BE2C (cell line): ENCODE measurements at regions not wholly inside any gene's neighbourhood (a gene's known extent, or its start where the extent isn't known, plus 50 kb on each side); places are given as distances from the start of the nearest gene placed in this dataset.

Source experiments
- DNase-seq: peaks from one replicate; pipeline ENCODE4 v3.0.0-alpha.2; 2020
- H3K27me3 ChIP-seq: fragments of 250-450 bp; sonication (Bioruptor Pico); 2 replicates; pipeline ENCODE4 v1.5.1; 2020; ENCODE audit warnings: mild to moderate bottlenecking
- H3K36me3 ChIP-seq: fragments of 250-450 bp; sonication (Bioruptor Pico); 2 replicates; pipeline ENCODE4 v1.5.1; 2020; ENCODE audit warnings: mild to moderate bottlenecking
- H3K4me1 ChIP-seq: fragments of 250-450 bp; sonication (Bioruptor Pico); 2 replicates; pipeline ENCODE4 v1.5.1; 2020
- H3K4me3 ChIP-seq: 2 replicates; pipeline ENCODE4 v1.5.1; 2011; ENCODE audit warnings: low read depth, low read length
- H3K9me3 ChIP-seq: fragments of 250-450 bp; sonication (Bioruptor Pico); 2 replicates; pipeline ENCODE4 v1.5.1; 2020
- TF ChIP-seq, protein P1 (sequence below): IDR thresholded peaks from 2 replicates; pipeline ENCODE4 v1.5.1; 2012; ENCODE audit warnings: mild to moderate bottlenecking, low read depth, low read length

DNA sequence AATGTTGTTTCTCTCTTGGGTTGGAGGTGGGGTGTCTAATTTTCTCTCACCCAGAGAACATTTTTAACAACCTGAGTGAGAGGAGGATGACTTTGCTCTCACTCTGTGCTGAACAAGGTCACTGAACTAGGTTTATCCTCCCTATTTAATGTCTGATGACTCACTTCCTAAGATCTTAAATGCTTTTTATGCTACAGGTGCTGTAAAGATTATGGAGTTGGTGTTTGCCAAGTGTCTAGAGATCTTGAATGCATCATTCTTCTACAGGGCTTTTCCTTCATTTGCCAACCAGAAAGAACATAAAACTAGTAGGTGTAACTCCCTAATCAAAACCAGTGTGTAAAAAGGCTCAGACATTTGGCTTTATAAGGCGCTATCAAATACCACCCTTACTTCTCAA, 350.5 kb upstream of the ETAA1 start:
- H3K4me1 ChIP-seq: no peaks in the 10 kb centered on the region
- no peaks in the 10 kb centered on the region for H3K27me3 ChIP-seq
- no peaks in the 10 kb centered on the region for H3K36me3 ChIP-seq
- TF ChIP-seq, protein P1, sequence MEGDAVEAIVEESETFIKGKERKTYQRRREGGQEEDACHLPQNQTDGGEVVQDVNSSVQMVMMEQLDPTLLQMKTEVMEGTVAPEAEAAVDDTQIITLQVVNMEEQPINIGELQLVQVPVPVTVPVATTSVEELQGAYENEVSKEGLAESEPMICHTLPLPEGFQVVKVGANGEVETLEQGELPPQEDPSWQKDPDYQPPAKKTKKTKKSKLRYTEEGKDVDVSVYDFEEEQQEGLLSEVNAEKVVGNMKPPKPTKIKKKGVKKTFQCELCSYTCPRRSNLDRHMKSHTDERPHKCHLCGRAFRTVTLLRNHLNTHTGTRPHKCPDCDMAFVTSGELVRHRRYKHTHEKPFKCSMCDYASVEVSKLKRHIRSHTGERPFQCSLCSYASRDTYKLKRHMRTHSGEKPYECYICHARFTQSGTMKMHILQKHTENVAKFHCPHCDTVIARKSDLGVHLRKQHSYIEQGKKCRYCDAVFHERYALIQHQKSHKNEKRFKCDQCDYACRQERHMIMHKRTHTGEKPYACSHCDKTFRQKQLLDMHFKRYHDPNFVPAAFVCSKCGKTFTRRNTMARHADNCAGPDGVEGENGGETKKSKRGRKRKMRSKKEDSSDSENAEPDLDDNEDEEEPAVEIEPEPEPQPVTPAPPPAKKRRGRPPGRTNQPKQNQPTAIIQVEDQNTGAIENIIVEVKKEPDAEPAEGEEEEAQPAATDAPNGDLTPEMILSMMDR: no peak
- DNase-seq: no peak
- H3K4me3 ChIP-seq: no peak overlapping the region
- H3K9me3 ChIP-seq: no peaks in the 10 kb centered on the region

DNA sequence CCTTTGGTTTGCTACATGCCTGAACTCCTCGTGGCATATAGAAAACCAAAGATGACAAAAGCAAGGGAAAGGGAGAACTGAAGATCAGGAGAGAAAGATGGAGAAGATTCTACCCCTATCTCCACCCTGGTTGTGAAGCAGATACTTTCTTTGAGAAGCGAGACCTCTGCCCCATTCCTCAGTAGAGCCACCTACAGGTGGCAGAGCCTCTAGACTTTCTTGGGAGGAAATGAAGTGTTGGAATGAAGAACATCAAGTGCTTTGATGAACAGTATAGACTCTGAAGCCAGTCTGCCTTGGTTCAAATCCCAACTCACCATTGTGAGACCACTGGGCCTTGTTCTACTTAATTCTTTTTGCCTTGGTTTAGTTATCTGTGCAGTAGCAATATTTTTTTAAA, 348.8 kb upstream of the ETAA1 start:
- Histone ChIP-seq H3K36me3 (no peaks in the 10 kb centered on the region), H3K4me1 (no peaks in the 10 kb centered on the region), H3K9me3 (no peaks in the 10 kb centered on the region), H3K27me3 (no peaks in the 10 kb centered on the region), H3K4me3 (no peak overlapping the region)
- DNase-seq: no peak
- TF ChIP-seq, protein P1: no peak; the same call in 1 of the 2 replicates

DNA sequence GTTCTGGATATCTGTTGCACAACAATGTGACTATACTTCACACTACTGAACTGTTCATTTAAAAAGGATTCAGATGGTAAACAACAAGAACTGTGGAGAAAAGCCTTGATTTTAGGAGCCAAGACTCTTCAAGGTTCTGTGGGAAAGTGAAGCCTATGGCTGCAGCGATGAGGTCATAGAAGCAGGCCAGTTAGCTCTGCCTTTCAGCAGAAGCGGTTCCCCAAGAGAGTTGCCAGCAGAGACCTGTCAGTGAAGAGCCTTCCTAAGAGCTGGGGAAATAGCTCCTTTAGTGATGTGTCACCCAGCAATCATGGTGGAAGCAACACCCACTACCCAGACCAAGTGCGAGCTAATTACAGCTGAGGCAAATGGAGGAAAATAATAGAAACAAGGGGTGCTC, 346.5 kb upstream of the ETAA1 start:
- no peak for DNase-seq
- Histone ChIP-seq H3K4me1 (no peaks in the 10 kb centered on the region), H3K9me3 (no peaks in the 10 kb centered on the region), H3K4me3 (no peak overlapping the region), H3K27me3 (no peaks in the 10 kb centered on the region), H3K36me3 (no peaks in the 10 kb centered on the region)
- TF ChIP-seq, protein P1: no peak

DNA sequence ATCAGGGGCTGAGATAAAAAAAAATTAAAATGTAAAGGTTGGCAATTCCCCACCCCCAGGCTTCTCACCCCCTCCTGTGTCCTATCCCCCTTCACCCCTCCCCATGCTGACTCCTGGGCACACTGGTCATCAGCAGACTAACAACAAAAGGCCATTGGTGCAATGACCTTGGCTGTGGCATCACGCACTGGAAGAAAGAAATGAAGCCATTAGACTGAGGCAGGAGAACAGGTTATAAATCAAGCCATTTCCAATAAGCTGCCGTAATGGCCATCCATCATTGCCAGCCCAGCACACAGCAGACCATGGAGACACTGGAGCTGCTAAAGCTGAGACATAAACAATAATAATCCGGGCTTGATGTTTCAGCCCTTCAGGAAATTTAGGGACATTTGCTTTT, 342.4 kb upstream of the ETAA1 start:
- TF ChIP-seq, protein P1: no peak

DNA sequence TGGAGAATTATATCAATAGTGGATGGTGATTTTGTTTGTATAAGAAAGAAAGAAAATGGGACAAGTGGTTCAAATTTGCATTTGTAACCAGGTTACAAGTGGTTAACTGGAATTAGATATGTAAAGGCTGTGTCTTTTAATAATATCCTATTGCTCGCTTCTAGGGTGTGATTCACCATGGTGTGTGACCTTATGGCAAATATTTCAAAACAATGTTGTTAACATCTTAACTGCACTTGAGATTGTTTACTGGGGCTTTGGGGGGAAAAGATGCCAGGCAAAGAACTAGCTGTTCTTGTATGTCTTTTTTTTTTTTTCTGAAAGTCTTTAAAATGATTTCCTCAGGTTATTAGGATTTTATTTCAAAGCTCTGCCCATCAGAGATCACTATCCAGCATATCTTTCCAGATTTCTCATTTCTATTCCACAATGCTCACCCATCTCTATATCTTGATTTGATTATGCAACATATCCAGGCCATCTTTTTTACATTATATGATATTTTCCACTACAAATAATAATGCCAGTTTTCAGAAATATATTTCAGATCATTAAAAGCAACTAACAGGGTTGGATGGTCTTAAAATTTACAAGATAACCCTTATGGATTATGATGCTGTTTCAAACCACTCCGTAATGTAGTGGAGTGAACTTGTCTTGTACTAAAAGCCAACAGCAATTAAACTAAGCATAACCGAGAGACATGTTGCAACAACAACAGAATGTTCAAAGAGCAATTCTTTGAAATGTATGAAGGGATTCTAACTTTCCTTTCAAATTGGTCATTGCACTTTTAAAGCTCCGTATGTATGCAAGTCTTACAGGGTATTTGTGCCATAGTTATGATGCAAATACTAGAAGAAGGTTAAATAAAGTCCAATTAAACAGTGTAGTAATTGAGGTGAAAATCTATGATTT, 341.5 kb upstream of the ETAA1 start:
- H3K4me3 ChIP-seq: no peak overlapping the region
- no peak for DNase-seq
- no peaks in the 10 kb centered on the region for H3K9me3 ChIP-seq
- no peaks in the 10 kb centered on the region for H3K36me3 ChIP-seq
- no peaks in the 10 kb centered on the region for H3K27me3 ChIP-seq
- H3K4me1 ChIP-seq: no peaks in the 10 kb centered on the region
- TF ChIP-seq, protein P1: no peak

More for the DNA sequence above, 342.4 kb upstream of the ETAA1 start:
- no peak overlapping the region for H3K4me3 ChIP-seq
- DNase-seq: no peak
- no peaks in the 10 kb centered on the region for H3K27me3 ChIP-seq
- no peaks in the 10 kb centered on the region for H3K36me3 ChIP-seq
- H3K9me3 ChIP-seq: no peaks in the 10 kb centered on the region
- H3K4me1 ChIP-seq: no peaks in the 10 kb centered on the region

DNA sequence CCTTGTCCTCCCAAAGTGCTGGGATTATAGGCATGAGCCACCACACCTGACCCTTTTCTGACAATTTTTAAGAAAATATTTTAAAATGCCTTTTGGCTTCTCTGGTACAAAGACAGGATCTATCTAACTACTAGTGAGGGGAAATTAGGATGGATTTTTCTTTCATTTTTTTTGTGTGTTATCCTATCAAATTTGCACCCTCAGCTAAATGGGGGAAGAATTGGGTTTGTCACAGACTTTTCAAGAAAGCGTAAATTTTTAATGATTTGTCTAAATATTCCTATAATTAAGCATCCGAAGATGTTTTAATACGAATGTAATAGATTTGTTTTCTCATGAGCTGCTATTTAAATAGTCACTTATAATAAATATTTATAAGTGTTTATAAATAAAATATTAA, 340.0 kb upstream of the ETAA1 start:
- Histone ChIP-seq H3K4me1 (no peaks in the 10 kb centered on the region), H3K4me3 (no peak overlapping the region), H3K9me3 (no peaks in the 10 kb centered on the region), H3K27me3 (no peaks in the 10 kb centered on the region), H3K36me3 (no peaks in the 10 kb centered on the region)
- no peak for DNase-seq
- TF ChIP-seq, protein P1: no peak
